ENCODE measurements at regions not wholly inside any gene's neighbourhood (a gene's known extent, or its start where the extent isn't known, plus 50 kb on each side); places are given as distances from the start of the nearest gene placed in this dataset.

GRCh38 chr4:106603471-106603870 lies 234.9 kb upstream of the GIMD1 start:
- TF ChIP-seq CTCF (IDR thresholded peaks at IDR 0.05) (no peak), EP300 (IDR thresholded peaks at IDR 0.05) (no peak), POLR2A (IDR thresholded peaks at IDR 0.05) (no peak), POLR2AphosphoS5 (IDR thresholded peaks at IDR 0.05) (no peak)
